Kasumi-1 (cell line): ENCODE measurements at regions not wholly inside any gene's neighbourhood (a gene's known extent, or its start where the extent isn't known, plus 50 kb on each side); places are given as distances from the start of the nearest gene placed in this dataset.
"Not testable (repeated sequence)": the region's sequence is repeated elsewhere in the genome, so short reads cannot be mapped to it uniquely, and the experiment has no call there.

Experiments
- DNase-seq, 2 experiments: peaks; one replicate each; lab custom pipeline; 2025; lab: John Stamatoyannopoulos, UW

- no peak for DNase-seq
These were observed 841.0 kb downstream of the RNF144A start for GRCh38 chr2:7758073-7758759.

- no peak for DNase-seq
These were observed 842.7 kb downstream of the RNF144A start for GRCh38 chr2:7759898-7760297.

GRCh38 chr2:7763418-7763817 lies 846.2 kb downstream of the RNF144A start:
- DNase-seq = not testable (repeated sequence)

GRCh38 chr2:7765236-7765635 lies 848.0 kb downstream of the RNF144A start:
- no peak for DNase-seq

GRCh38 chr2:7766088-7766722 lies 849.0 kb downstream of the RNF144A start:
- DNase-seq = no peak

- no peak for DNase-seq
These were observed 849.9 kb downstream of the RNF144A start for GRCh38 chr2:7766978-7767565.

- DNase-seq = no peak
These were observed 850.7 kb downstream of the RNF144A start for GRCh38 chr2:7767902-7768301.

- no peak for DNase-seq
These were observed 854.6 kb downstream of the RNF144A start for GRCh38 chr2:7771781-7772180.

- DNase-seq = peak; percentile 97
These were observed 856.4 kb downstream of the RNF144A start for GRCh38 chr2:7773362-7774360.

- DNase-seq = no peak
These were observed 857.3 kb downstream of the RNF144A start for GRCh38 chr2:7774481-7774880.

- DNase-seq = no peak
These were observed 860.5 kb downstream of the RNF144A start for GRCh38 chr2:7777668-7778067.

- no peak for DNase-seq
These were observed 863.1 kb downstream of the RNF144A start for GRCh38 chr2:7780321-7780720.

GRCh38 chr2:7785700-7786099 lies 868.5 kb downstream of the RNF144A start:
- no peak for DNase-seq

- DNase-seq = no peak
These were observed 871.5 kb downstream of the RNF144A start for GRCh38 chr2:7788736-7789135.

- no peak for DNase-seq
These were observed 874.9 kb downstream of the RNF144A start for GRCh38 chr2:7792031-7792651.

GRCh38 chr2:7795778-7796563 lies 878.8 kb downstream of the RNF144A start:
- peak; percentile 73 to 75 for DNase-seq

- no peak for DNase-seq
These were observed 881.8 kb upstream of the ID2 start for GRCh38 chr2:7800031-7800430.

GRCh38 chr2:7801212-7801611 lies 880.6 kb upstream of the ID2 start:
- no peak for DNase-seq

GRCh38 chr2:7803515-7803914 lies 878.3 kb upstream of the ID2 start:
- DNase-seq = no peak

GRCh38 chr2:7809640-7810039 lies 872.2 kb upstream of the ID2 start:
- no peak for DNase-seq

GRCh38 chr2:7811073-7811472 lies 870.8 kb upstream of the ID2 start:
- no peak for DNase-seq
